OCI-LY1 (cell line): ENCODE measurements at regions not wholly inside any gene's neighbourhood (a gene's known extent, or its start where the extent isn't known, plus 50 kb on each side); places are given as distances from the start of the nearest gene placed in this dataset.

Experiments used
- EZH2 ChIP-seq: fragments of 200-600 bp; sonication (generic), shearing (Covaris generic); IDR thresholded peaks from 2 replicates; pipeline ENCODE4 v1.8.0; 2017; ENCODE audit warnings: borderline replicate concordance, mixed run types, mild to moderate bottlenecking, antibody characterized with exemption, low read length, moderate library complexity, mixed read lengths
- TF ChIP-seq, protein P1 (sequence below): fragments of 200-600 bp; sonication (generic), shearing (Covaris generic); IDR thresholded peaks from 2 replicates; pipeline ENCODE4 v1.5.1; 2017; ENCODE audit warnings: mild to moderate bottlenecking, antibody characterized with exemption, low read length, moderate library complexity, mixed read lengths

DNA sequence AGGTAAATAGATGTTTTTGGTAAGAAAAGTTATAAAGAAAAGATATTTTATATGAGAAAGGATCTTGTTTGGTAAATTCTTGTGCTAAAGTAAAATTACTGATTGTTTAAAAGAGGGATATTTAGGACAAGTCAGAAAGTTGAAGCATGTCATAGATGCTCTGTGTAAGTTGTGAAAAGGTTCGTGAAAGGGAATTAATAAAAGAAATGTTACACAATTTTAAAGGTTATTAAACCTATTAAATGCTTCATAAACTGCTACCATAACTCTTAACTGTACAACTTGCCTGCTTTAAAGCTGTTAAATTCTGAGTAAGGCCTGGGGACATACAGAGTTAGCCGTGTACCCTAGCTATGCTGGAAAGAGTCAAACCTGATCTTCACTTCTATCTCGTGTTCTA is 634.1 kb downstream of the ACTR3B start:
- TF ChIP-seq, protein P1, sequence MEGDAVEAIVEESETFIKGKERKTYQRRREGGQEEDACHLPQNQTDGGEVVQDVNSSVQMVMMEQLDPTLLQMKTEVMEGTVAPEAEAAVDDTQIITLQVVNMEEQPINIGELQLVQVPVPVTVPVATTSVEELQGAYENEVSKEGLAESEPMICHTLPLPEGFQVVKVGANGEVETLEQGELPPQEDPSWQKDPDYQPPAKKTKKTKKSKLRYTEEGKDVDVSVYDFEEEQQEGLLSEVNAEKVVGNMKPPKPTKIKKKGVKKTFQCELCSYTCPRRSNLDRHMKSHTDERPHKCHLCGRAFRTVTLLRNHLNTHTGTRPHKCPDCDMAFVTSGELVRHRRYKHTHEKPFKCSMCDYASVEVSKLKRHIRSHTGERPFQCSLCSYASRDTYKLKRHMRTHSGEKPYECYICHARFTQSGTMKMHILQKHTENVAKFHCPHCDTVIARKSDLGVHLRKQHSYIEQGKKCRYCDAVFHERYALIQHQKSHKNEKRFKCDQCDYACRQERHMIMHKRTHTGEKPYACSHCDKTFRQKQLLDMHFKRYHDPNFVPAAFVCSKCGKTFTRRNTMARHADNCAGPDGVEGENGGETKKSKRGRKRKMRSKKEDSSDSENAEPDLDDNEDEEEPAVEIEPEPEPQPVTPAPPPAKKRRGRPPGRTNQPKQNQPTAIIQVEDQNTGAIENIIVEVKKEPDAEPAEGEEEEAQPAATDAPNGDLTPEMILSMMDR, result no peak
- TF ChIP-seq EZH2, result no peak
